H1 (cell line): ENCODE measurements at regions not wholly inside any gene's neighbourhood (a gene's known extent, or its start where the extent isn't known, plus 50 kb on each side); places are given as distances from the start of the nearest gene placed in this dataset.

Source experiments
- CEBPB ChIP-seq: IDR thresholded peaks from 2 replicates; pipeline ENCODE4 v1.6.1; 2012; ENCODE audit warnings: low read depth, low read length
- TF ChIP-seq, protein P1 (sequence below), 3 experiments: IDR thresholded peaks; 1 replicate in 2 of 3; 2 replicates in 1 of 3; pipeline versions ENCODE4 v1.5.1 to v1.6.1; 2011; ENCODE audit warnings: low read length in 3 of 3, mild to moderate bottlenecking in 3 of 3, inconsistent platforms in 2 of 3, low read depth in 1 of 3, moderate library complexity in 1 of 3; ENCODE audit not compliant: insufficient read depth in 1 of 3; ENCODE audit errors: control extremely low read depth in 1 of 3

DNA sequence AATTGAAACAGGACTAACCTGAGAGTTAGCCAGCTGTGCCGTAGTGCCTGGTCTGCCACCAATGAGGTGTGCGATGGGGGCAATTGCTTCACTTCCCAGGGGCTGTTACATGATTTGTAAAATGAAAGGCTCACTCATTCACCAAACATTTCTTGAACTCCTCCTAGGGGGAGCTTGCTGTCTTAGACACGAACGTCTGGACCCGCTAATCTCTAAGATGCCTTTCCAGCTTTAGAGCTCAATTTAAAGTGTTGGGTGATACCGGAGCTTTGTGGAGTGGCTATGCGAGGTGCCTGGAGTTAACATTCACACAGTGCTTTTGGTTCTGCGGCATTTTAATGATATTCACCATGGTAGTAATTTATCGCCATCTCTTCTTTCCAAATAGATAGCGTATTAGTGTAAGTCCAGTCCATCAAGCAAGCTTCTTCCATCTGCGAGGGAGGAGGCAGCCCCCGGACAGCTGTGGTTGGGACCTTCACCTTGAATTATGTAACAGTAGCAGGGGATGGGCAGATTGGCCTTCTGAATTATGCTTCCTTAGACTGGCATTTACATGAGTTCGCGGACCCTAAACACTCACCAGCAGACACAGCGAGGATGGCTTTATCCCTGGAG lies 179.9 kb downstream of the ADSS2 start:
- TF ChIP-seq, protein P1, sequence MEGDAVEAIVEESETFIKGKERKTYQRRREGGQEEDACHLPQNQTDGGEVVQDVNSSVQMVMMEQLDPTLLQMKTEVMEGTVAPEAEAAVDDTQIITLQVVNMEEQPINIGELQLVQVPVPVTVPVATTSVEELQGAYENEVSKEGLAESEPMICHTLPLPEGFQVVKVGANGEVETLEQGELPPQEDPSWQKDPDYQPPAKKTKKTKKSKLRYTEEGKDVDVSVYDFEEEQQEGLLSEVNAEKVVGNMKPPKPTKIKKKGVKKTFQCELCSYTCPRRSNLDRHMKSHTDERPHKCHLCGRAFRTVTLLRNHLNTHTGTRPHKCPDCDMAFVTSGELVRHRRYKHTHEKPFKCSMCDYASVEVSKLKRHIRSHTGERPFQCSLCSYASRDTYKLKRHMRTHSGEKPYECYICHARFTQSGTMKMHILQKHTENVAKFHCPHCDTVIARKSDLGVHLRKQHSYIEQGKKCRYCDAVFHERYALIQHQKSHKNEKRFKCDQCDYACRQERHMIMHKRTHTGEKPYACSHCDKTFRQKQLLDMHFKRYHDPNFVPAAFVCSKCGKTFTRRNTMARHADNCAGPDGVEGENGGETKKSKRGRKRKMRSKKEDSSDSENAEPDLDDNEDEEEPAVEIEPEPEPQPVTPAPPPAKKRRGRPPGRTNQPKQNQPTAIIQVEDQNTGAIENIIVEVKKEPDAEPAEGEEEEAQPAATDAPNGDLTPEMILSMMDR (IDR thresholded peaks at IDR 0.05; ENCODE audit: control extremely low read depth in 1 of 3, insufficient read depth in 1 of 3, low read depth in 1 of 3, low read length in 3 of 3) = no peak
- TF ChIP-seq CEBPB = no peak
